PC-9 (cell line): ENCODE measurements at regions not wholly inside any gene's neighbourhood (a gene's known extent, or its start where the extent isn't known, plus 50 kb on each side); places are given as distances from the start of the nearest gene placed in this dataset.
"Not testable (repeated sequence)": the region's sequence is repeated elsewhere in the genome, so short reads cannot be mapped to it uniquely, and the experiment has no call there.

Source experiments
- BruUV-seq: library from RNA; stranded (reverse); fragments of 400-500 nt; replicated peaks from 2 replicates; lab custom pipeline; 2021; lab: Mats Ljungman, UMichigan
- CTCF ChIA-PET: fragments of 300-600 bp; sonication (Branson Sonifier 250); formaldehyde crosslinking; loops from one replicate; lab custom pipeline; 2022; ENCODE audit warnings: antibody characterized with exemption; lab: Charles Lee
- POLR2A ChIA-PET: fragments of 300-600 bp; sonication (Branson Sonifier 250); formaldehyde crosslinking; loops from one replicate; lab custom pipeline; 2022; ENCODE audit warnings: antibody characterized with exemption; ENCODE audit not compliant: unreplicated experiment; lab: Charles Lee
- DNase-seq, 2 experiments: peaks; one replicate each; pipeline versions ENCODE4 v3.0.0 to v3.0.0-alpha.2; 2015 to 2022; ENCODE audit warnings: mixed read lengths in 1 of 2
- H2AFZ ChIP-seq: fragments of 200-600 bp; sonication (generic); 2 replicates; pipeline ENCODE4 v1.8.1; 2017; ENCODE audit warnings: antibody characterized with exemption
- H3F3A ChIP-seq: fragments of 200-600 bp; sonication (generic); 2 replicates; pipeline ENCODE4 v1.8.1; 2017; ENCODE audit warnings: antibody characterized with exemption, mild to moderate bottlenecking, low read depth; ENCODE audit not compliant: insufficient read depth
- H3K27ac ChIP-seq: fragments of 200-600 bp; sonication (generic); 2 replicates; pipeline ENCODE4 v1.6.1; 2016; ENCODE audit warnings: mixed run types
- H3K27me3 ChIP-seq: fragments of 200-600 bp; sonication (generic); 2 replicates; pipeline ENCODE4 v1.6.1; 2016; ENCODE audit warnings: low read depth, mixed run types; ENCODE audit not compliant: insufficient read depth
- H3K36me3 ChIP-seq: fragments of 200-600 bp; sonication (generic); 2 replicates; pipeline ENCODE4 v1.6.1; 2016; ENCODE audit warnings: low read depth, mixed run types
- H3K4me1 ChIP-seq: fragments of 200-600 bp; sonication (generic); replicated peaks from 2 replicates; pipeline ENCODE4 v1.6.1; 2016; ENCODE audit warnings: mixed run types; ENCODE audit not compliant: insufficient read depth
- H3K4me2 ChIP-seq: fragments of 200-600 bp; sonication (generic); 2 replicates; pipeline ENCODE4 v1.6.1; 2017; ENCODE audit warnings: mixed run types
- H3K4me3 ChIP-seq: fragments of 200-600 bp; sonication (generic); 2 replicates; pipeline ENCODE4 v1.6.1; 2016; ENCODE audit warnings: mixed run types
- H3K79me2 ChIP-seq: fragments of 200-600 bp; sonication (generic); 2 replicates; pipeline ENCODE4 v1.6.1; 2017; ENCODE audit warnings: low read depth, mixed run types
- H3K9me2 ChIP-seq: fragments of 200-600 bp; sonication (generic); 2 replicates; pipeline ENCODE4 v1.8.1; 2017; ENCODE audit warnings: mild to moderate bottlenecking; ENCODE audit not compliant: insufficient read depth
- H3K9me3 ChIP-seq: fragments of 200-600 bp; sonication (generic); 2 replicates; pipeline ENCODE4 v1.8.1; 2016; ENCODE audit warnings: low read depth; ENCODE audit not compliant: insufficient read depth
- H4K20me1 ChIP-seq: fragments of 200-600 bp; sonication (generic); 2 replicates; pipeline ENCODE4 v1.8.1; 2017; ENCODE audit not compliant: insufficient read depth
- EZH2 ChIP-seq: fragments of 200-600 bp; sonication (generic); IDR thresholded peaks from 2 replicates; pipeline ENCODE4 v1.8.0; 2017; ENCODE audit warnings: antibody characterized with exemption, low read depth
- intact Hi-C: fragments of 100-400 bp; cut with micrococcal nuclease; formaldehyde crosslinking; loops from one replicate; pipeline ENCODE4 v1.10.0; 2022; ENCODE audit not compliant: unreplicated experiment
- TF ChIP-seq, protein P1 (sequence below): fragments of 200-600 bp; sonication (generic); conservative IDR thresholded peaks from 2 replicates; pipeline ENCODE4 v1.6.1; 2017; ENCODE audit warnings: mixed run types, antibody characterized with exemption, mild to moderate bottlenecking, moderate library complexity

DNA sequence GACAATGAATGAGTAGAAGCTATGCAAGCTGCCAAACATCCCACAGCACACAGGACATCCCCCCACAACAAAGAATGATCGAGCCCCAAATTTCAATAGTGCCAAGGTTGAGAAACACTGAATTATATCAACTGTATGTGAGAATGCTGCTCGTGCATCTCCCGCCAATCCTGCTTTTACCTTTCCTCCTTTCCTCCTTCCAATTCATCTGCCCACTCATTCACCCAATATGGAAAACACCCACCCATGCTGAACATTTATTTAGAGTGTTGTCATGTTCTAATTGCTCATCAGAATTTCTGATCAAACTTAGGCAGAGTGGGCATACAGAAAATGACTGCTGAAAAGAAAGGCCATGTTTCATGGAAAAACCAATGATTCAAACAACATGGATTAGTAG lies 183.0 kb downstream of the TMEM114 start:
- BruUV-seq: no TSS peak
- TF ChIP-seq EZH2: no peak
- TF ChIP-seq, protein P1, sequence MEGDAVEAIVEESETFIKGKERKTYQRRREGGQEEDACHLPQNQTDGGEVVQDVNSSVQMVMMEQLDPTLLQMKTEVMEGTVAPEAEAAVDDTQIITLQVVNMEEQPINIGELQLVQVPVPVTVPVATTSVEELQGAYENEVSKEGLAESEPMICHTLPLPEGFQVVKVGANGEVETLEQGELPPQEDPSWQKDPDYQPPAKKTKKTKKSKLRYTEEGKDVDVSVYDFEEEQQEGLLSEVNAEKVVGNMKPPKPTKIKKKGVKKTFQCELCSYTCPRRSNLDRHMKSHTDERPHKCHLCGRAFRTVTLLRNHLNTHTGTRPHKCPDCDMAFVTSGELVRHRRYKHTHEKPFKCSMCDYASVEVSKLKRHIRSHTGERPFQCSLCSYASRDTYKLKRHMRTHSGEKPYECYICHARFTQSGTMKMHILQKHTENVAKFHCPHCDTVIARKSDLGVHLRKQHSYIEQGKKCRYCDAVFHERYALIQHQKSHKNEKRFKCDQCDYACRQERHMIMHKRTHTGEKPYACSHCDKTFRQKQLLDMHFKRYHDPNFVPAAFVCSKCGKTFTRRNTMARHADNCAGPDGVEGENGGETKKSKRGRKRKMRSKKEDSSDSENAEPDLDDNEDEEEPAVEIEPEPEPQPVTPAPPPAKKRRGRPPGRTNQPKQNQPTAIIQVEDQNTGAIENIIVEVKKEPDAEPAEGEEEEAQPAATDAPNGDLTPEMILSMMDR: no peak
- peaks cover 7% of the 10 kb centered on the region for H3K27me3 ChIP-seq
- H3K27ac ChIP-seq: no peak overlapping the region
- no peak overlapping the region for H3K4me3 ChIP-seq
- H3K9me3 ChIP-seq: no peaks in the 10 kb centered on the region
- no peak for DNase-seq
- H3K36me3 ChIP-seq: no peaks in the 10 kb centered on the region
- CTCF ChIA-PET: no interaction called here
- H3K4me2 ChIP-seq: no peak overlapping the region
- no peaks in the 10 kb centered on the region for H3F3A ChIP-seq
- intact Hi-C loops: no loop called here
- no peaks in the 10 kb centered on the region for H4K20me1 ChIP-seq
- no peaks in the 10 kb centered on the region for H3K79me2 ChIP-seq
- POLR2A ChIA-PET: no interaction called here
- no peaks in the 10 kb centered on the region for H3K9me2 ChIP-seq
- H2AFZ ChIP-seq: no peak overlapping the region
- no peaks in the 10 kb centered on the region for H3K4me1 ChIP-seq

GRCh38 chr16:8403978-8404749 lies 186.1 kb downstream of the TMEM114 start:
- intact Hi-C loops: no loop called here
- no peaks in the 10 kb centered on the region for H3F3A ChIP-seq
- H3K79me2 ChIP-seq: no peaks in the 10 kb centered on the region
- no peak overlapping the region for H2AFZ ChIP-seq
- H3K9me3 ChIP-seq: no peaks in the 10 kb centered on the region
- no peaks in the 10 kb centered on the region for H4K20me1 ChIP-seq
- no peaks in the 10 kb centered on the region for H3K4me1 ChIP-seq
- H3K27me3 ChIP-seq: peaks cover 7% of the 10 kb centered on the region
- no peak for DNase-seq
- no peak overlapping the region for H3K27ac ChIP-seq
- no peaks in the 10 kb centered on the region for H3K9me2 ChIP-seq
- no peak overlapping the region for H3K4me3 ChIP-seq
- ChIA-PET CTCF (no interaction called here), POLR2A (no interaction called here)
- TF ChIP-seq EZH2: no peak
- TF ChIP-seq, protein P1: no peak
- H3K36me3 ChIP-seq: no peaks in the 10 kb centered on the region
- BruUV-seq: no TSS peak
- H3K4me2 ChIP-seq: no peak overlapping the region

DNA sequence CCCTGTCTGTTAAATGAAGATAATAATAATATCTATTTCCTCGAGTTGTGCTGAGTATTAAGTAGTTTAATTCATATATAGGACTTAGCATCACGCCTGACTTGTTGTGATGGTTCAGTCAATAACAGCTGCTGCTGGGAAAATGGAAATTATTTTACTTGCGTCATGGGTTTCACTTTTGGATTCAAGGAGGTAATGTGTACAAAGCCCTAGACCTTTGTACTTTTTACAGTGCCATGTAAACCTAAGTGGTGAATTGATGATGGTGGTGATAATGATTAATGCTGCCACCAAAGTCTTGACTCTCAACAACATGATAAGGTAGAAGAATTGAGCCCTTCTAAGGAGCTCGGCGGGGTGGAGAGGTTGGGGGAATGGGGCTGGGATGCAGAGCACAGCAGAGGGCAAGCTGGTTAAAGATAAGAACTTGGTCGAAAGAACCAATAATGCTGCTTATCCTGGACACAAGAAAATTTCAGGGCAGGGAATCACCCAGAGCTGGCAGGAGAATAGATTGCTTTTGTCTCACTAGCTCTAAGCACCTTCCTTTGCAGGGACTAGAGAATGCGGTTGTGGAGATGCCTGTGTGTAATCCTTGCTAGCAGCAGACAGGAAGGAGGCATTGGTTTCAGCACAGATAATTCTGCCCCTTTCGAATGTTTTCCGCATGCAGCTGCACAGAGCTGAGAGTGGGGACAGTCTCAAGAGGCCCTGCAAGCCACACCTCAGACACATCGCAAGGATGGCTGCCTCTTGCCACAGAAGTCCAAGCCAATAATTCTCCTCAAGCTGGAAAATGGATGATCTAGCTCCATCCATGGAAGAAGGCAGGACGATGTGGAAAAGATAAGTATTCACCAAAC lies 187.1 kb downstream of the TMEM114 start:
- ChIA-PET POLR2A (no interaction called here), CTCF (no interaction called here)
- Histone ChIP-seq H3K9me3 (no peaks in the 10 kb centered on the region), H3K4me1 (no peaks in the 10 kb centered on the region), H3K4me3 (no peak overlapping the region), H3F3A (no peaks in the 10 kb centered on the region), H3K4me2 (no peak overlapping the region), H3K9me2 (no peaks in the 10 kb centered on the region), H3K36me3 (no peaks in the 10 kb centered on the region), H3K79me2 (no peaks in the 10 kb centered on the region), H3K27ac (no peak overlapping the region), H3K27me3 (peaks cover 11% of the 10 kb centered on the region), H2AFZ (no peak overlapping the region), H4K20me1 (no peaks in the 10 kb centered on the region)
- DNase-seq: no peak
- BruUV-seq: no TSS peak
- TF ChIP-seq, protein P1: no peak
- no peak for TF ChIP-seq EZH2
- intact Hi-C loops: no loop called here

GRCh38 chr16:8400683-8401082 lies 189.6 kb downstream of the TMEM114 start:
- H2AFZ ChIP-seq, CTCF ChIA-PET, intact Hi-C loops: not testable (repeated sequence)

More at GRCh38 chr16:8400683-8401082, 189.6 kb downstream of the TMEM114 start:
- H3K36me3 ChIP-seq, H3K9me3 ChIP-seq, H3K4me3 ChIP-seq, H3K9me2 ChIP-seq, H3K27ac ChIP-seq, H4K20me1 ChIP-seq, H3K79me2 ChIP-seq, H3F3A ChIP-seq, POLR2A ChIA-PET, BruUV-seq, H3K4me2 ChIP-seq, H3K4me1 ChIP-seq, DNase-seq: not testable (repeated sequence)
- H3K27me3 ChIP-seq: peaks cover 13% of the 10 kb centered on the region
